Keratinocyte (primary cell): ENCODE measurements at regions not wholly inside any gene's neighbourhood (a gene's known extent, or its start where the extent isn't known, plus 50 kb on each side); places are given as distances from the start of the nearest gene placed in this dataset.

Experiments
- DNase-seq: peaks from one replicate; pipeline ENCODE4 v3.0.0-alpha.2; 2011; ENCODE audit warnings: low read depth, missing footprints, low spot score
- FAIRE-seq: peaks from 2 replicates; lab custom pipeline; 2011; peaks lifted over from hg19 to GRCh38; lab: Jason Lieb, UNC
- H2AFZ ChIP-seq: 2 replicates; pipeline ENCODE4 v1.6.0; 2012; ENCODE audit warnings: low read length, control low read depth, inconsistent platforms; ENCODE audit not compliant: control insufficient read depth
- H3K27ac ChIP-seq: 2 replicates; pipeline ENCODE4 v1.5.1; 2011; ENCODE audit warnings: low read length; ENCODE audit not compliant: control insufficient read depth, insufficient read depth
- H3K27me3 ChIP-seq: 3 replicates; pipeline ENCODE4 v1.6.0; 2011; ENCODE audit warnings: low read length; ENCODE audit not compliant: control insufficient read depth, insufficient read depth; ENCODE audit errors: extremely low read depth
- H3K36me3 ChIP-seq, 2 experiments: 2 replicates in 1 of 2; 3 replicates in 1 of 2; pipeline ENCODE4 v1.5.1; 2011; ENCODE audit warnings: low read length in 2 of 2, mild to moderate bottlenecking in 1 of 2; ENCODE audit not compliant: control insufficient read depth in 2 of 2, insufficient read depth in 2 of 2; ENCODE audit errors: extremely low read depth in 1 of 2
- H3K4me1 ChIP-seq: 3 replicates; pipeline ENCODE4 v1.5.1; 2011; ENCODE audit warnings: low read length; ENCODE audit not compliant: control insufficient read depth, insufficient read depth; ENCODE audit errors: extremely low read depth
- H3K4me2 ChIP-seq: 3 replicates; pipeline ENCODE4 v1.6.0; 2011; ENCODE audit warnings: low read depth, low read length; ENCODE audit not compliant: control insufficient read depth, insufficient read depth; ENCODE audit errors: extremely low read depth
- H3K4me3 ChIP-seq, 3 experiments: fragments of 200-600 bp in 1 of 3; sonication (generic) in 1 of 3; 2 replicates in 2 of 3; 3 replicates in 1 of 3; pipeline ENCODE4 v1.5.1; 2011 to 2016; ENCODE audit warnings: low read length in 3 of 3, mild to moderate bottlenecking in 3 of 3, control low read depth in 2 of 3, inconsistent platforms in 1 of 3, low read depth in 1 of 3, mixed read lengths in 1 of 3, mixed run types in 1 of 3, moderate library complexity in 1 of 3; ENCODE audit not compliant: control insufficient read depth in 2 of 3, insufficient read depth in 2 of 3; ENCODE audit errors: extremely low read depth in 1 of 3
- H3K79me2 ChIP-seq: 2 replicates; pipeline ENCODE4 v1.6.0; 2012; ENCODE audit warnings: low read length; ENCODE audit not compliant: control insufficient read depth, insufficient read depth
- H3K9ac ChIP-seq: 3 replicates; pipeline ENCODE4 v1.6.0; 2011; ENCODE audit warnings: low read length; ENCODE audit not compliant: control insufficient read depth, insufficient read depth; ENCODE audit errors: extremely low read depth
- H3K9me1 ChIP-seq: 3 replicates; pipeline ENCODE4 v1.6.0; 2011; ENCODE audit warnings: low read length; ENCODE audit not compliant: control insufficient read depth, insufficient read depth; ENCODE audit errors: extremely low read depth
- H3K9me3 ChIP-seq: 2 replicates; pipeline ENCODE4 v1.5.1; 2012; ENCODE audit warnings: low read depth, low read length; ENCODE audit not compliant: control insufficient read depth
- H4K20me1 ChIP-seq: 3 replicates; pipeline ENCODE4 v1.6.0; 2011; ENCODE audit warnings: low read length; ENCODE audit not compliant: control insufficient read depth, insufficient read depth; ENCODE audit errors: extremely low read depth
- EZH2 ChIP-seq: IDR thresholded peaks from one replicate; pipeline ENCODE4 v1.6.1; 2012; ENCODE audit warnings: inconsistent platforms, mild to moderate bottlenecking, low read length, moderate library complexity
- dilution Hi-C: fragments of 300-500 bp; cut with MboI; formaldehyde crosslinking; loops from one replicate; pipeline ENCODE4 v1.7.0; 2020; ENCODE audit warnings: low sequenced_read_pairs; ENCODE audit not compliant: extremely low pct_ligation_motif_present
- TF ChIP-seq, protein P1 (sequence below), 3 experiments: IDR thresholded peaks in 1 of 3; conservative IDR thresholded peaks in 1 of 3; optimal IDR thresholded peaks in 1 of 3; 2 replicates in 2 of 3; 3 replicates in 1 of 3; pipeline versions ENCODE3 to v1.5.1; 2011; ENCODE audit warnings: low read length in 3 of 3, mild to moderate bottlenecking in 3 of 3, moderate library complexity in 2 of 3, control low read depth in 1 of 3, inconsistent platforms in 1 of 3; ENCODE audit not compliant: insufficient read depth in 2 of 3; ENCODE audit errors: extremely low read depth in 1 of 3

DNA sequence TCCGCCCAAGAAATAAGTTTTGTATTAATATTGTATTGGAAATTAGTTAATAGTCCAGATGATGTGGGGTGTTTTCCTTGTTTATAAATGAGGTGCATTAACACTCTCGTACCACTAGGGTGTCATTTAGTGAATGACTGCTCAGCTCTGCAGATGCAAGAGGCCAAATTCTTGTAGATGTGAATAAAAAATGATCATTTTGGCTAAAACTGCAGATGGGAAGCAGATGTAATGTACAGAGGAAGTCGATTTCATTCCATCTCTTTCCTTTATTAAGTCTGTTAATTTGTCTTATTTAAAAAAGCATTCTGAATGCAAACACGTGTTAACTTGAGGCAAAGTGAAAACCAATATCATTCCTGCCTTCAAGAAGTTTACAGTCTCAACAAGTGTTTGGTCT is 108.1 kb downstream of the DHX15 start:
- no peaks in the 10 kb centered on the region for H3K36me3 ChIP-seq
- H3K9me3 ChIP-seq: no peaks in the 10 kb centered on the region
- DNase-seq (no peak), FAIRE-seq (no peak)
- no peak overlapping the region for H3K27ac ChIP-seq
- no peak for TF ChIP-seq EZH2
- TF ChIP-seq, protein P1, sequence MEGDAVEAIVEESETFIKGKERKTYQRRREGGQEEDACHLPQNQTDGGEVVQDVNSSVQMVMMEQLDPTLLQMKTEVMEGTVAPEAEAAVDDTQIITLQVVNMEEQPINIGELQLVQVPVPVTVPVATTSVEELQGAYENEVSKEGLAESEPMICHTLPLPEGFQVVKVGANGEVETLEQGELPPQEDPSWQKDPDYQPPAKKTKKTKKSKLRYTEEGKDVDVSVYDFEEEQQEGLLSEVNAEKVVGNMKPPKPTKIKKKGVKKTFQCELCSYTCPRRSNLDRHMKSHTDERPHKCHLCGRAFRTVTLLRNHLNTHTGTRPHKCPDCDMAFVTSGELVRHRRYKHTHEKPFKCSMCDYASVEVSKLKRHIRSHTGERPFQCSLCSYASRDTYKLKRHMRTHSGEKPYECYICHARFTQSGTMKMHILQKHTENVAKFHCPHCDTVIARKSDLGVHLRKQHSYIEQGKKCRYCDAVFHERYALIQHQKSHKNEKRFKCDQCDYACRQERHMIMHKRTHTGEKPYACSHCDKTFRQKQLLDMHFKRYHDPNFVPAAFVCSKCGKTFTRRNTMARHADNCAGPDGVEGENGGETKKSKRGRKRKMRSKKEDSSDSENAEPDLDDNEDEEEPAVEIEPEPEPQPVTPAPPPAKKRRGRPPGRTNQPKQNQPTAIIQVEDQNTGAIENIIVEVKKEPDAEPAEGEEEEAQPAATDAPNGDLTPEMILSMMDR (optimal IDR thresholded peaks at IDR 0.05 in 1 of 3, IDR thresholded peaks at IDR 0.05 in 1 of 3, conservative IDR thresholded peaks at IDR 0.05 in 1 of 3; ENCODE audit: extremely low read depth in 1 of 3, insufficient read depth in 2 of 3, low read length in 3 of 3): peak in 2 of 3 experiments; percentile 49 to 57
- H3K79me2 ChIP-seq: no peaks in the 10 kb centered on the region
- H3K4me1 ChIP-seq: peaks cover 12% of the 10 kb centered on the region
- no peaks in the 10 kb centered on the region for H3K9me1 ChIP-seq
- dilution Hi-C loops: no loop called here
- H3K4me3 ChIP-seq: no peak overlapping the region
- H3K27me3 ChIP-seq: peaks cover 16% of the 10 kb centered on the region
- no peak overlapping the region for H2AFZ ChIP-seq
- H3K4me2 ChIP-seq: no peak overlapping the region
- no peak overlapping the region for H3K9ac ChIP-seq
- H4K20me1 ChIP-seq: no peaks in the 10 kb centered on the region

DNA sequence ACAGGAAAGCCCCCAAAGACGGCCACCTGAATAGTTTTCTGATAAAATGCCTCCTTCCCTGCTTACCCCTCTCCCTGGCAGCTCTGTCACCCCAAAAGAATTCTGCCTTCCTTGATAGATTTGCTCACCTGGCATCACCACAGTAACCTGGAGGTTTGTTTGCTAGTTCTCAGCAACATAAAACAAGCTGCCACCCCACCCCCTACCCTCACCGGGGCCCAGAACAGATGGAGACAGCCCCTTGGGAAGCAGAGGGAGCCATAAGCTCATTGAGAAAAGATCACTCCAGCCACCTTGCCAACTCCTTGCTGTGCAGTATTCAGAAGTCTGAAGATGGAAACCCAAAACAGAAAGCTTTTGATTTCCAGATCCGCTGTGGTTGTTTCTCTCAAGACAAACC is 108.6 kb downstream of the DHX15 start:
- H3K4me3 ChIP-seq: no peak overlapping the region
- FAIRE-seq: no peak
- no peak overlapping the region for H2AFZ ChIP-seq
- no peak overlapping the region for H3K9ac ChIP-seq
- no peak for TF ChIP-seq EZH2
- TF ChIP-seq, protein P1 (optimal IDR thresholded peaks at IDR 0.05 in 1 of 3, IDR thresholded peaks at IDR 0.05 in 1 of 3, conservative IDR thresholded peaks at IDR 0.05 in 1 of 3; ENCODE audit: extremely low read depth in 1 of 3, insufficient read depth in 2 of 3, low read length in 3 of 3): no peak
- peaks cover 19% of the 10 kb centered on the region for H3K27me3 ChIP-seq
- H3K9me1 ChIP-seq: no peaks in the 10 kb centered on the region
- dilution Hi-C loops: no loop called here
- no peaks in the 10 kb centered on the region for H3K9me3 ChIP-seq
- H4K20me1 ChIP-seq: no peaks in the 10 kb centered on the region
- H3K4me2 ChIP-seq: no peak overlapping the region
- H3K27ac ChIP-seq: no peak overlapping the region
- H3K4me1 ChIP-seq: peaks cover 14% of the 10 kb centered on the region
- H3K79me2 ChIP-seq: no peaks in the 10 kb centered on the region
- H3K36me3 ChIP-seq: no peaks in the 10 kb centered on the region
- no peak for DNase-seq
